WERI-Rb-1 (cell line): ENCODE measurements at regions not wholly inside any gene's neighbourhood (a gene's known extent, or its start where the extent isn't known, plus 50 kb on each side); places are given as distances from the start of the nearest gene placed in this dataset.

ENCODE experiments used
- DNase-seq: peaks from one replicate; pipeline ENCODE4 v3.0.0-alpha.2; 2020
- H3K27ac ChIP-seq: fragments of 250-450 bp; sonication (Bioruptor Pico); 2 replicates; pipeline ENCODE4 v1.5.1; 2020; ENCODE audit warnings: mild to moderate bottlenecking, moderate library complexity
- H3K27me3 ChIP-seq: fragments of 250-450 bp; sonication (Bioruptor Pico); 2 replicates; pipeline ENCODE4 v1.5.1; 2021; ENCODE audit warnings: mild to moderate bottlenecking, low read depth, moderate library complexity; ENCODE audit not compliant: insufficient read depth, severe bottlenecking
- H3K36me3 ChIP-seq: fragments of 250-450 bp; sonication (Bioruptor Pico); 2 replicates; pipeline ENCODE4 v1.5.1; 2020; ENCODE audit warnings: mild to moderate bottlenecking, moderate library complexity
- H3K4me3 ChIP-seq: 2 replicates; pipeline ENCODE4 v1.5.1; 2011; ENCODE audit warnings: low read depth, mild to moderate bottlenecking, control low read depth, low read length
- H3K9me3 ChIP-seq: fragments of 250-450 bp; sonication (Bioruptor Pico); 2 replicates; pipeline ENCODE4 v1.5.1; 2021; ENCODE audit warnings: mild to moderate bottlenecking, moderate library complexity; ENCODE audit not compliant: severe bottlenecking
- CTCF ChIP-seq: IDR thresholded peaks from 2 replicates; pipeline ENCODE4 v1.5.1; 2011; ENCODE audit warnings: low read depth, mild to moderate bottlenecking, control low read depth, inconsistent platforms, low read length

GRCh38 chr16:17566075-17566474 is 95.3 kb upstream of the XYLT1 start:
- no peak overlapping the region for H3K27ac ChIP-seq
- DNase-seq = no peak
- no peak for TF ChIP-seq CTCF
- no peak overlapping the region for H3K4me3 ChIP-seq
- no peaks in the 10 kb centered on the region for H3K9me3 ChIP-seq
- no peaks in the 10 kb centered on the region for H3K27me3 ChIP-seq
- H3K36me3 ChIP-seq = no peaks in the 10 kb centered on the region

- H3K4me3 ChIP-seq = no peak overlapping the region
- TF ChIP-seq CTCF = no peak
- H3K27ac ChIP-seq = no peak overlapping the region
- no peaks in the 10 kb centered on the region for H3K27me3 ChIP-seq
- H3K9me3 ChIP-seq = no peaks in the 10 kb centered on the region
- no peak for DNase-seq
- H3K36me3 ChIP-seq = no peaks in the 10 kb centered on the region
Measured at GRCh38 chr16:17565605-17566004, 94.8 kb upstream of the XYLT1 start.

- H3K4me3 ChIP-seq = no peak overlapping the region
- no peak for DNase-seq
- no peaks in the 10 kb centered on the region for H3K27me3 ChIP-seq
- no peaks in the 10 kb centered on the region for H3K36me3 ChIP-seq
- no peak for TF ChIP-seq CTCF
- H3K27ac ChIP-seq = no peak overlapping the region
- no peaks in the 10 kb centered on the region for H3K9me3 ChIP-seq
Measured at GRCh38 chr16:17564856-17565255, 94.1 kb upstream of the XYLT1 start.

- no peak for TF ChIP-seq CTCF
- no peak overlapping the region for H3K4me3 ChIP-seq
- no peaks in the 10 kb centered on the region for H3K9me3 ChIP-seq
- H3K27ac ChIP-seq = no peak overlapping the region
- no peaks in the 10 kb centered on the region for H3K27me3 ChIP-seq
- DNase-seq = no peak
- H3K36me3 ChIP-seq = no peaks in the 10 kb centered on the region
Measured at GRCh38 chr16:17563323-17564091, 92.7 kb upstream of the XYLT1 start.

GRCh38 chr16:17561056-17561455 is 90.3 kb upstream of the XYLT1 start:
- Histone ChIP-seq H3K4me3 (no peak overlapping the region), H3K9me3 (no peaks in the 10 kb centered on the region)

More at GRCh38 chr16:17561056-17561455, 90.3 kb upstream of the XYLT1 start:
- TF ChIP-seq CTCF = no peak
- Histone ChIP-seq H3K36me3 (no peaks in the 10 kb centered on the region), H3K27ac (no peak overlapping the region), H3K27me3 (no peaks in the 10 kb centered on the region)
- no peak for DNase-seq
